ENCODE measurements at regions not wholly inside any gene's neighbourhood (a gene's known extent, or its start where the extent isn't known, plus 50 kb on each side); places are given as distances from the start of the nearest gene placed in this dataset.

- H3K9me3 ChIP-seq (ENCODE audit: low read depth, low read length): no peaks in the 10 kb centered on the region
- no peaks in the 10 kb centered on the region for H3K27me3 ChIP-seq (ENCODE audit: insufficient read depth, low read length)
- H3K4me1 ChIP-seq (ENCODE audit: insufficient read depth, low read length): peaks cover 8% of the 10 kb centered on the region
- no peak overlapping the region for H3K4me3 ChIP-seq (ENCODE audit: low read length)
These were observed 133.1 kb upstream of the PRDM1 start for GRCh38 chr6:105952772-105953690.

GRCh38 chr6:105952326-105952725, 133.8 kb upstream of the PRDM1 start:
- H3K4me1 ChIP-seq (ENCODE audit: insufficient read depth, low read length): peaks cover 8% of the 10 kb centered on the region
- H3K27me3 ChIP-seq (ENCODE audit: insufficient read depth, low read length): no peaks in the 10 kb centered on the region
- no peak overlapping the region for H3K4me3 ChIP-seq (ENCODE audit: low read length)
- no peaks in the 10 kb centered on the region for H3K9me3 ChIP-seq (ENCODE audit: low read depth, low read length)

GRCh38 chr6:105951322-105951721, 134.8 kb upstream of the PRDM1 start:
- Histone ChIP-seq H3K4me1 (ENCODE audit: insufficient read depth, low read length) (peaks cover 8% of the 10 kb centered on the region), H3K27me3 (ENCODE audit: insufficient read depth, low read length) (no peaks in the 10 kb centered on the region), H3K4me3 (ENCODE audit: low read length) (no peak overlapping the region), H3K9me3 (ENCODE audit: low read depth, low read length) (no peaks in the 10 kb centered on the region)

GRCh38 chr6:105949869-105950268, 136.3 kb upstream of the PRDM1 start:
- Histone ChIP-seq H3K4me3 (ENCODE audit: low read length) (no peak overlapping the region), H3K9me3 (ENCODE audit: low read depth, low read length) (no peaks in the 10 kb centered on the region), H3K4me1 (ENCODE audit: insufficient read depth, low read length) (peaks cover 8% of the 10 kb centered on the region), H3K27me3 (ENCODE audit: insufficient read depth, low read length) (no peaks in the 10 kb centered on the region)

GRCh38 chr6:105943514-105943913, 142.6 kb upstream of the PRDM1 start:
- Histone ChIP-seq H3K27me3 (ENCODE audit: insufficient read depth, low read length) (no peaks in the 10 kb centered on the region), H3K4me3 (ENCODE audit: low read length) (no peak overlapping the region), H3K9me3 (ENCODE audit: low read depth, low read length) (no peaks in the 10 kb centered on the region), H3K4me1 (ENCODE audit: insufficient read depth, low read length) (no peaks in the 10 kb centered on the region)

- no peaks in the 10 kb centered on the region for H3K4me1 ChIP-seq (ENCODE audit: insufficient read depth, low read length)
- H3K4me3 ChIP-seq (ENCODE audit: low read length): no peak overlapping the region
- H3K27me3 ChIP-seq (ENCODE audit: insufficient read depth, low read length): no peaks in the 10 kb centered on the region
- no peaks in the 10 kb centered on the region for H3K9me3 ChIP-seq (ENCODE audit: low read depth, low read length)
These were observed 144.3 kb upstream of the PRDM1 start for GRCh38 chr6:105941621-105942412.

GRCh38 chr6:105940990-105941389, 145.1 kb upstream of the PRDM1 start:
- Histone ChIP-seq H3K9me3 (ENCODE audit: low read depth, low read length) (no peaks in the 10 kb centered on the region), H3K4me3 (ENCODE audit: low read length) (no peak overlapping the region), H3K4me1 (ENCODE audit: insufficient read depth, low read length) (no peaks in the 10 kb centered on the region), H3K27me3 (ENCODE audit: insufficient read depth, low read length) (no peaks in the 10 kb centered on the region)

- Histone ChIP-seq H3K9me3 (ENCODE audit: low read depth, low read length) (no peaks in the 10 kb centered on the region), H3K4me1 (ENCODE audit: insufficient read depth, low read length) (peaks cover 9% of the 10 kb centered on the region), H3K4me3 (ENCODE audit: low read length) (no peak overlapping the region)
These were observed 149.2 kb upstream of the PRDM1 start for GRCh38 chr6:105936972-105937371.

GRCh38 chr6:105935416-105935815, 150.7 kb upstream of the PRDM1 start:
- Histone ChIP-seq H3K4me1 (ENCODE audit: insufficient read depth, low read length) (peaks cover 9% of the 10 kb centered on the region), H3K9me3 (ENCODE audit: low read depth, low read length) (no peaks in the 10 kb centered on the region)

More at GRCh38 chr6:105936972-105937371, 149.2 kb upstream of the PRDM1 start:
- no peaks in the 10 kb centered on the region for H3K27me3 ChIP-seq (ENCODE audit: insufficient read depth, low read length)

GRCh38 chr6:105934708-105935107, 151.4 kb upstream of the PRDM1 start:
- no peak overlapping the region for H3K4me3 ChIP-seq (ENCODE audit: low read length)

More at GRCh38 chr6:105935416-105935815, 150.7 kb upstream of the PRDM1 start:
- no peaks in the 10 kb centered on the region for H3K27me3 ChIP-seq (ENCODE audit: insufficient read depth, low read length)
- no peak overlapping the region for H3K4me3 ChIP-seq (ENCODE audit: low read length)

GRCh38 chr6:105932440-105932839, 153.7 kb upstream of the PRDM1 start:
- H3K4me1 ChIP-seq (ENCODE audit: insufficient read depth, low read length): peaks cover 9% of the 10 kb centered on the region
- H3K9me3 ChIP-seq (ENCODE audit: low read depth, low read length): no peaks in the 10 kb centered on the region
- no peak overlapping the region for H3K4me3 ChIP-seq (ENCODE audit: low read length)
- no peaks in the 10 kb centered on the region for H3K27me3 ChIP-seq (ENCODE audit: insufficient read depth, low read length)

More at GRCh38 chr6:105934708-105935107, 151.4 kb upstream of the PRDM1 start:
- Histone ChIP-seq H3K9me3 (ENCODE audit: low read depth, low read length) (no peaks in the 10 kb centered on the region), H3K27me3 (ENCODE audit: insufficient read depth, low read length) (no peaks in the 10 kb centered on the region), H3K4me1 (ENCODE audit: insufficient read depth, low read length) (peaks cover 9% of the 10 kb centered on the region)

GRCh38 chr6:105929626-105930025, 156.5 kb upstream of the PRDM1 start:
- Histone ChIP-seq H3K4me1 (ENCODE audit: insufficient read depth, low read length) (no peaks in the 10 kb centered on the region), H3K9me3 (ENCODE audit: low read depth, low read length) (no peaks in the 10 kb centered on the region), H3K27me3 (ENCODE audit: insufficient read depth, low read length) (no peaks in the 10 kb centered on the region), H3K4me3 (ENCODE audit: low read length) (no peak overlapping the region)

GRCh38 chr6:105926318-105926717, 159.8 kb upstream of the PRDM1 start:
- Histone ChIP-seq H3K4me3 (ENCODE audit: low read length) (no peak overlapping the region), H3K9me3 (ENCODE audit: low read depth, low read length) (no peaks in the 10 kb centered on the region), H3K4me1 (ENCODE audit: insufficient read depth, low read length) (no peaks in the 10 kb centered on the region), H3K27me3 (ENCODE audit: insufficient read depth, low read length) (no peaks in the 10 kb centered on the region)

GRCh38 chr6:105925706-105926105, 160.4 kb upstream of the PRDM1 start:
- no peaks in the 10 kb centered on the region for H3K27me3 ChIP-seq (ENCODE audit: insufficient read depth, low read length)
- no peaks in the 10 kb centered on the region for H3K9me3 ChIP-seq (ENCODE audit: low read depth, low read length)
- no peaks in the 10 kb centered on the region for H3K4me1 ChIP-seq (ENCODE audit: insufficient read depth, low read length)
- no peak overlapping the region for H3K4me3 ChIP-seq (ENCODE audit: low read length)

- no peaks in the 10 kb centered on the region for H3K27me3 ChIP-seq (ENCODE audit: insufficient read depth, low read length)
- H3K4me1 ChIP-seq (ENCODE audit: insufficient read depth, low read length): no peaks in the 10 kb centered on the region
- H3K9me3 ChIP-seq (ENCODE audit: low read depth, low read length): no peaks in the 10 kb centered on the region
- no peak overlapping the region for H3K4me3 ChIP-seq (ENCODE audit: low read length)
These were observed 164.4 kb upstream of the PRDM1 start for GRCh38 chr6:105921781-105922180.

Measured in mononuclear cell (primary cell).